Right lobe of liver (tissue), 6 donors: ENCODE measurements at regions not wholly inside any gene's neighbourhood (a gene's known extent, or its start where the extent isn't known, plus 50 kb on each side); places are given as distances from the start of the nearest gene placed in this dataset.

Source experiments
- ATAC-seq, 4 donors: fragments of 200-7000 bp; cut with Tn5 transposase; one replicate each; pipeline ENCODE4 v1.9.1; 2020; ENCODE audit warnings: mild to moderate bottlenecking in 4 of 4, moderate library complexity in 4 of 4
- DNase-seq, 3 donors: peaks; one replicate each; pipeline ENCODE4 v3.0.0-alpha.2; 2020
- H3K27ac ChIP-seq, 3 donors: fragments of 200-600 bp; one replicate each; pipeline ENCODE4 v1.8.0; 2022
- H3K27me3 ChIP-seq, 2 donors: fragments of 200-600 bp; one replicate each; pipeline ENCODE4 v1.8.0; 2022
- H3K36me3 ChIP-seq, 4 donors: fragments of 200-600 bp; sonication (generic) in 1 of 4; one replicate each; pipeline versions ENCODE4 v1.5.1 to v1.8.0; 2017 to 2022; ENCODE audit warnings: control low read depth in 1 of 4
- H3K4me1 ChIP-seq, 4 donors: fragments of 200-600 bp; sonication (generic) in 1 of 4; one replicate each; pipeline versions ENCODE4 v1.5.1 to v1.8.0; 2017 to 2022; ENCODE audit warnings: control low read depth in 1 of 4
- H3K4me3 ChIP-seq, 3 donors: fragments of 200-600 bp; one replicate each; pipeline ENCODE4 v1.8.0; 2022
- H3K9me3 ChIP-seq, 4 donors: fragments of 200-600 bp; sonication (generic) in 1 of 4; one replicate each; pipeline versions ENCODE4 v1.5.1 to v1.8.0; 2017 to 2022; ENCODE audit warnings: control low read depth in 1 of 4
- POLR2A ChIP-seq: fragments of 450-650 bp; IDR thresholded peaks from one replicate; pipeline ENCODE4 v1.6.1; 2017; ENCODE audit warnings: antibody characterized with exemption, mild to moderate bottlenecking
- WGBS: methylation state at CpG from one replicate; pipeline ENCODE4 v1.1.6; 2018; ENCODE audit warnings: low coverage, low lambda C conversion rate; ENCODE audit not compliant: insufficient coverage; ENCODE audit errors: missing lambda C conversion rate; 5-methylcytosine and 5-hydroxymethylcytosine counted together
- intact Hi-C, 2 donors: fragments of 100-400 bp; cut with DNase I; formaldehyde crosslinking; loops; one replicate each; pipeline versions ENCODE4 v1.11.2 to v1.14.1; 2022
- TF ChIP-seq, protein P1 (sequence below), 4 donors: fragments of 200-600 bp in 3 of 4; fragments of 450-650 bp in 1 of 4; IDR thresholded peaks; one replicate each; pipeline versions ENCODE4 v1.5.1 to v1.8.0; 2016 to 2022; ENCODE audit warnings: antibody characterized with exemption in 4 of 4, mild to moderate bottlenecking in 2 of 4
- donor health status: DM: no; HTN: yes; CAD: no.
- donor health status: DM: no; HTN: no; CAD: no.
- donor health status: DM: no; HTN: no; CAD: no.
- donor health status: DM: no; HTN: yes; CAD: no.
- donor health status: DM: no; HTN: yes; CAD: no.

DNA sequence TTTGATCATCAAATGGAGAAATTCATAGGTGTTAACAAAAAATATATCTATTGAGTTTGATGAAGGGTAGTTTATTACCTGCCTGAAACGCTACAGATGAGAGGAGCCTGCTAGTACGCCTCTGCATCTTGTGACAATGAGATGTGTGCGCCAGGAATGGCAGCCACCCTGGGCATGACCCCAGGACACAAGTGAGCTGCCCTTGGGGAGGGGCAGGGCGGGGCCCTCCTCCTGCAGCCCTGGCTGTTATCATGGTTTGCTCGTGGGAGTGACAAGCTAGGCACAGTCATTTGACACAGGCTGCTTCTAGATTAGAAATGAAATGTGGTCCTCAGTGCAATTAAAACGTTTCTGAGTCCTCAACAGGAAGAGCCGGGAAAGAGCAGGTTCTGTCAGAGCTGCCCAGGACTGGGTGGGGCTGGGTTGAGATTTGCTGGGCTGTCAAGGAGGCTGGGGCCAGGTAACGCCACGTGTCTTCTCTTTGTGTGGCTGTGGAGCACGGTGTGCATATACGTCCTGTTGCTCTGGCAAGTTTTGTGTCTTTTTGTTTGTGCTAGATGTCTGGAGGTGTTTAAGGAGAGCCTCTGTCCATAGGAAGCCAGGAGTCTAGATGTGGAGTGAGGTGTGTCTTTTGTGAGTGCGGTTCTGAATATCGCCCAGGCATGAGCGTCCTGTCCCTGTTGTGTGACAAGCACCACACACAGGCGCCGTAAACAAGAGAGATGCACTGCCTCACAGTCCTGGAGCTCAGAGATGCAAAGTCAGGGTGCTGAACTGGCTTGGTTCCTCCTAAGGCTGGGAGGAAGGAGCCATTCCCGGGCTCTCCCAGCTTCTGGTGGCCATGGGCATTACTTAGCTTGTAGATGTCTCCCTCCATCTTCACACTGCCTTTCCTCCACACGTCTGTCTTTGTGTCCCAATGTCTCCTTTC is 129.0 kb upstream of the IRX4 start:
- H3K4me1 ChIP-seq, result no peaks in the 10 kb centered on the region
- no peak overlapping the region for H3K27ac ChIP-seq
- DNase-seq, result no peak
- H3K9me3 ChIP-seq, result no peaks in the 10 kb centered on the region
- no peaks in the 10 kb centered on the region for H3K36me3 ChIP-seq
- TF ChIP-seq POLR2A, result no peak
- TF ChIP-seq, protein P1, sequence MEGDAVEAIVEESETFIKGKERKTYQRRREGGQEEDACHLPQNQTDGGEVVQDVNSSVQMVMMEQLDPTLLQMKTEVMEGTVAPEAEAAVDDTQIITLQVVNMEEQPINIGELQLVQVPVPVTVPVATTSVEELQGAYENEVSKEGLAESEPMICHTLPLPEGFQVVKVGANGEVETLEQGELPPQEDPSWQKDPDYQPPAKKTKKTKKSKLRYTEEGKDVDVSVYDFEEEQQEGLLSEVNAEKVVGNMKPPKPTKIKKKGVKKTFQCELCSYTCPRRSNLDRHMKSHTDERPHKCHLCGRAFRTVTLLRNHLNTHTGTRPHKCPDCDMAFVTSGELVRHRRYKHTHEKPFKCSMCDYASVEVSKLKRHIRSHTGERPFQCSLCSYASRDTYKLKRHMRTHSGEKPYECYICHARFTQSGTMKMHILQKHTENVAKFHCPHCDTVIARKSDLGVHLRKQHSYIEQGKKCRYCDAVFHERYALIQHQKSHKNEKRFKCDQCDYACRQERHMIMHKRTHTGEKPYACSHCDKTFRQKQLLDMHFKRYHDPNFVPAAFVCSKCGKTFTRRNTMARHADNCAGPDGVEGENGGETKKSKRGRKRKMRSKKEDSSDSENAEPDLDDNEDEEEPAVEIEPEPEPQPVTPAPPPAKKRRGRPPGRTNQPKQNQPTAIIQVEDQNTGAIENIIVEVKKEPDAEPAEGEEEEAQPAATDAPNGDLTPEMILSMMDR (IDR thresholded peaks at IDR 0.05), result no peak
- no peaks in the 10 kb centered on the region for H3K27me3 ChIP-seq
- ATAC-seq, result no peak
- 29% methylated on average over 10 of the region's 18 CpGs for WGBS
- intact Hi-C loops, result loop anchor here in 1 of 2 donors (10.0 kb wide), 1 partner anchor 247 kb away; no protein-coding TSS in a partner anchor
- no peak overlapping the region for H3K4me3 ChIP-seq

DNA sequence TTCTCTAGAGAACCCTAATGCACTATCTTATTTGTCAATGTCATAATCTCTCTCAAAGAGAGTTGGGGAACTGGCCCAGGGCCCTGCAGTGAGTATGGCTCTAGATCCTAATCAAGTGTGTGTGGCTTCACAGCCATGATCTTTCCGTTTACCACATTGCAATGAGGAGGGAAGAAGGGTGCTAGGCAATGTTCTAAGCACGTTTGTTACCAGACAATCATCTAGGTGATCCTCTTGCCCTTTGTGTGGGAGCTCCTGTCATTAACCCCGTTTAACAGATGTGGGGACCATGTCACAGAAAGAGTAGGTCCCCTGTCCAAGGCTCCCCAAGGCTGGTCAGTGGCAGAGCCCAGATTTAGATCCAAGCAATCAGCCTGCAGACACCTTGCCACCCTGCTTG is 128.2 kb upstream of the IRX4 start:
- H3K9me3 ChIP-seq, result no peaks in the 10 kb centered on the region
- intact Hi-C loops, result loop anchor here in 1 of 2 donors (10.0 kb wide), 1 partner anchor 246 kb away; no protein-coding TSS in a partner anchor
- H3K27ac ChIP-seq, result no peak overlapping the region
- no peaks in the 10 kb centered on the region for H3K4me1 ChIP-seq
- H3K36me3 ChIP-seq, result no peaks in the 10 kb centered on the region
- 30% methylated on average over 3 of the region's 3 CpGs for WGBS
- DNase-seq (no peak), ATAC-seq (no peak)
- no peaks in the 10 kb centered on the region for H3K27me3 ChIP-seq
- TF ChIP-seq POLR2A, result no peak
- TF ChIP-seq, protein P1 (IDR thresholded peaks at IDR 0.05), result no peak
- no peak overlapping the region for H3K4me3 ChIP-seq

DNA sequence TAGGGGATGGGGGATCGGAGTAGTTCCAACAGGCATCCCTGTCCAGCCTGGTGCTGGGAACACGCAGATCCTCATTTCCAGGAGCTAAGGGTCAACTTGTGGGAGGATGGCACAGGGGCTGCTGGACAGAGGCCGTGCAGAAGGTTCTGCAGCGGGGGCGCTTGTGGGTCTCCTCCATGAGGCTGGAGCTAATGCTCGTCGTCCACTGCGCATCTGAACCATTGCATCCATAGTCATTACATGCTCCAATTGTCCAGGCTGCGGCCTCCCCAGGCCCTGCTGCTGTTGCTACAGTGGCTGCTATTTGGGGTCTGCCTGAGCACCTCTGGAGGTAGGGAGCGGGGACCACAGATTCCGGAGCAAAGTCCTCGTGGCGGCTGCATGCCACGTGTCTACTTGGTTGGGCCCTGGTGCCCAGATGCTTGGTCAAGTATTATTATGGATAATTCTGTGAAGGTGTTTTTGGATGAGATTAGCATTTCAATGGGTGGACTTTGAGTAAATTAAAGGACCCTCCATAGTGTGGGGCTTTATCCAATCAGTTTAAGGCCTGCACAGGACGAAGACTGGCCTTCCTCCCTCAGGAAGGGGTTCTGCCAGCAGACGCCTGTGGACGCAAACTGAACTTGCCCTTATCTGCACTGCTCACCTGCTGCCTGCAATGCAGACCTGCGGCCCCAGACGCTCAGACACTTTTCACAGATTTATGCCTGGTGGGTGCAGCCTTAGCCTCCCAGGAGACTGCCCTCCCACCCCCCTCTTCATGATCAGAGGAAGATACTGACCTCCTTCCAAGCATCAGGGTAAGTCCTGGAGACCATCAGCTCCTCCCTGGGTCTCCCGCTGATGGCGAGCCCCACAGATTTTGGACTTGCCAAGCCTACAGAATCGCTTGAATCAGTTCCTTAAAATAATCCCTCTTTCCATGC is 127.5 kb upstream of the IRX4 start:
- 52% methylated on average over 9 of the region's 22 CpGs for WGBS

More for the DNA sequence above, 127.5 kb upstream of the IRX4 start:
- Histone ChIP-seq H3K9me3 (no peaks in the 10 kb centered on the region), H3K4me3 (no peak overlapping the region), H3K36me3 (no peaks in the 10 kb centered on the region), H3K4me1 (no peaks in the 10 kb centered on the region), H3K27me3 (no peaks in the 10 kb centered on the region), H3K27ac (no peak overlapping the region)
- ATAC-seq (no peak), DNase-seq (no peak)
- intact Hi-C loops, result loop anchor here in 1 of 2 donors (10.0 kb wide), 1 partner anchor 245 kb away; no protein-coding TSS in a partner anchor
- TF ChIP-seq POLR2A, result no peak
- TF ChIP-seq, protein P1 (IDR thresholded peaks at IDR 0.05), result no peak
